DND-41 (cell line): ENCODE measurements at regions not wholly inside any gene's neighbourhood (a gene's known extent, or its start where the extent isn't known, plus 50 kb on each side); places are given as distances from the start of the nearest gene placed in this dataset.

Experiments
- CTCF ChIP-seq: IDR thresholded peaks from 2 replicates; pipeline ENCODE4 v1.5.1; 2012; ENCODE audit warnings: borderline replicate concordance, low read length, moderate library complexity, mild to moderate bottlenecking; ENCODE audit not compliant: poor library complexity, severe bottlenecking; ENCODE audit errors: extremely low read depth
- EZH2 ChIP-seq: IDR thresholded peaks from 3 replicates; pipeline ENCODE4 v1.6.1; 2012; ENCODE audit warnings: borderline replicate concordance, low read depth, mild to moderate bottlenecking, moderate library complexity, low read length, inconsistent platforms; ENCODE audit not compliant: severe bottlenecking

- TF ChIP-seq EZH2 (no peak), CTCF (no peak)
These were observed 284.5 kb downstream of the DEPDC1B start for GRCh38 chr5:60415443-60415842.
